ENCODE measurements at regions not wholly inside any gene's neighbourhood (a gene's known extent, or its start where the extent isn't known, plus 50 kb on each side); places are given as distances from the start of the nearest gene placed in this dataset.
"Not testable (repeated sequence)": the region's sequence is repeated elsewhere in the genome, so short reads cannot be mapped to it uniquely, and the experiment has no call there.

- no peak for DNase-seq
Measured at GRCh38 chr4:64960516-64960915, 551.3 kb upstream of the TECRL start.

- no peak for DNase-seq
Measured at GRCh38 chr4:64940698-64941097, 531.4 kb upstream of the TECRL start.

- DNase-seq = no peak
Measured at GRCh38 chr4:64935469-64936001, 526.3 kb upstream of the TECRL start.

GRCh38 chr4:64911846-64912245 lies 502.6 kb upstream of the TECRL start:
- no peak for DNase-seq

GRCh38 chr4:64903986-64904385 lies 494.7 kb upstream of the TECRL start:
- DNase-seq = no peak

GRCh38 chr4:64899563-64899962 lies 490.3 kb upstream of the TECRL start:
- DNase-seq = peak; percentile 27

GRCh38 chr4:64899030-64899429 lies 489.8 kb upstream of the TECRL start:
- not testable (repeated sequence) for DNase-seq

- DNase-seq = no peak
Measured at GRCh38 chr4:64897683-64898082, 488.4 kb upstream of the TECRL start.

- DNase-seq = no peak
Measured at GRCh38 chr4:64895031-64895430, 485.8 kb upstream of the TECRL start.

- no peak for DNase-seq
Measured at GRCh38 chr4:64893205-64893604, 484.0 kb upstream of the TECRL start.

GRCh38 chr4:64889906-64890610 lies 480.8 kb upstream of the TECRL start:
- DNase-seq = no peak

GRCh38 chr4:64883087-64883807 lies 474.0 kb upstream of the TECRL start:
- DNase-seq = no peak

- no peak for DNase-seq
Measured at GRCh38 chr4:64882311-64883086, 473.2 kb upstream of the TECRL start.

- DNase-seq = no peak
Measured at GRCh38 chr4:64880557-64880956, 471.3 kb upstream of the TECRL start.

- no peak for DNase-seq
Measured at GRCh38 chr4:64876021-64876420, 466.8 kb upstream of the TECRL start.

GRCh38 chr4:64870558-64870957 lies 461.3 kb upstream of the TECRL start:
- no peak for DNase-seq

GRCh38 chr4:64857815-64858214 lies 448.6 kb upstream of the TECRL start:
- DNase-seq = no peak

- DNase-seq = no peak
Measured at GRCh38 chr4:64857198-64857597, 447.9 kb upstream of the TECRL start.

- DNase-seq = no peak
Measured at GRCh38 chr4:64846417-64846816, 437.2 kb upstream of the TECRL start.

GRCh38 chr4:64829749-64830148 lies 420.5 kb upstream of the TECRL start:
- DNase-seq = no peak

- no peak for DNase-seq
Measured at GRCh38 chr4:64824591-64824990, 415.3 kb upstream of the TECRL start.

GRCh38 chr4:64822405-64822804 lies 413.2 kb upstream of the TECRL start:
- no peak for DNase-seq

GRCh38 chr4:64821219-64821976 lies 412.1 kb upstream of the TECRL start:
- no peak for DNase-seq
